ENCODE measurements at regions not wholly inside any gene's neighbourhood (a gene's known extent, or its start where the extent isn't known, plus 50 kb on each side); places are given as distances from the start of the nearest gene placed in this dataset.

DNA sequence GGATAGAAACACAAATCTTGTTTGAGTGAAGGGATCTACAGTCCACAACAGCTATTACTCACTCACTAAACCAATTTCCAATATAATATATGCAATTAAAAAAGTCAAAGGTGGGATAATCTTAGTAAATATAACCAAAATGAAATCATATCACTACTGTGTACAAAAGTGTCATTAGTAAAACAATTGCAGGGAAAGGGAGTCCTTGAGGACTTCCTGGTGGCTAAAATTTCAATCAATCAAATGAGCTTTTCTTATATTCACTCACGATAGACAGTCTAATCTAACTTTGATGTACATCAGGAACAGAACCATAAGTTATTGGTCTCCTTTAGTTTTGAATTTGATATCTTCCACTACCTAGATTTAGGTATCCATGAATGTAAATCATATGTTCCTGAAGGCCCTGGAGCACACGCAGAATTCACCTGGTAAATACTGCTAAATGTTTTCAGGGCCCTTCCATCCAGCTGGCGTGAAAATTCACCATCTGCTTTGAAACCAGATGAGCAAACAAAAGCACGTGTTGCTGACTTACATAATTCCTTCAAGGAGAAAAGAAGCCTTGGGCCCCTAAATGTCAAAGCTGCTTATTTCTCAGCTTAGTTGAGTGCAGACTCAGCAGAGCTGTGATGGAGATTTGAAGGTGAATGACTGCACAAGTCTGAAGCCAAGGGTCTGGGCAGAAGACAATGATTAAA, 159.3 kb upstream of the TMEM196 start:
- no peak for FAIRE-seq
- H3K4me2 ChIP-seq (ENCODE audit: low read depth, low read length): no peak overlapping the region
- H3K4me3 ChIP-seq (replicated peaks in 1 of 3; ENCODE audit: insufficient read depth in 1 of 3, low read depth in 2 of 3, low read length in 3 of 3): no peak overlapping the region
- WGBS (ENCODE audit: low lambda C conversion rate): 4% methylated on average over 4 of the region's 4 CpGs
- no TSS peak for BruUV-seq (replicated peaks)
- no peaks in the 10 kb centered on the region for H3K27me3 ChIP-seq (ENCODE audit: control insufficient read depth in 1 of 2, insufficient read depth in 2 of 2, low read length in 2 of 2)
- no peaks in the 10 kb centered on the region for H3K79me2 ChIP-seq (ENCODE audit: insufficient read depth, low read length)
- TF ChIP-seq ZNF607 (CRISPR knock-in tag; IDR thresholded peaks at IDR 0.05; ENCODE audit: borderline replicate concordance) (no peak), DPF2 (CRISPR knock-in tag; IDR thresholded peaks at IDR 0.05; ENCODE audit: borderline replicate concordance, low read depth) (no peak), MED13 (CRISPR knock-in tag; IDR thresholded peaks at IDR 0.05) (no peak), PHF8 (CRISPR knock-in tag; IDR thresholded peaks at IDR 0.05) (no peak), ATM (IDR thresholded peaks at IDR 0.05; ENCODE audit: borderline replicate concordance) (no peak), SOX5 (CRISPR knock-in tag; IDR thresholded peaks at IDR 0.05; ENCODE audit: borderline replicate concordance) (no peak)
- H3K9me3 ChIP-seq (ENCODE audit: low read length): peaks cover 35% of the 10 kb centered on the region
- no peaks in the 10 kb centered on the region for H3K4me1 ChIP-seq (ENCODE audit: insufficient read depth, low read length)
- H3K36me3 ChIP-seq (replicated peaks in 1 of 2; ENCODE audit: control insufficient read depth in 1 of 2, insufficient read depth in 2 of 2, low read length in 2 of 2): no peaks in the 10 kb centered on the region
- in situ Hi-C loops (cut with HindIII; ENCODE audit: extremely low pct_ligation_motif_present, low pct_unique_long_range_greater_than_20kb) (no loop called here), intact Hi-C loops (cut with micrococcal nuclease; ENCODE audit: unreplicated experiment) (no loop called here)
- CTCF ChIA-PET (ENCODE audit: low intra/inter-chr PET ratio, low total read pairs): no interaction called here
- no peaks in the 10 kb centered on the region for H4K20me1 ChIP-seq (ENCODE audit: insufficient read depth, low read length)
- POLR2A ChIA-PET: no interaction called here
- no peak overlapping the region for H3K27ac ChIP-seq (ENCODE audit: extremely low read length, insufficient read depth, low read length)
- no peak overlapping the region for H2AFZ ChIP-seq (ENCODE audit: low read length)
- no peak overlapping the region for H3K9ac ChIP-seq (ENCODE audit: insufficient read depth, low read depth, low read length)
- ATAC-seq: no peak
- no peak for DNase-seq (ENCODE audit: low spot score)

GRCh38 chr7:19930851-19931250, 157.4 kb upstream of the TMEM196 start:
- H2AFZ ChIP-seq (ENCODE audit: low read length): no peak overlapping the region
- no peak overlapping the region for H3K4me3 ChIP-seq (replicated peaks in 1 of 3; ENCODE audit: insufficient read depth in 1 of 3, low read depth in 2 of 3, low read length in 3 of 3)
- no peaks in the 10 kb centered on the region for H3K36me3 ChIP-seq (replicated peaks in 1 of 2; ENCODE audit: control insufficient read depth in 1 of 2, insufficient read depth in 2 of 2, low read length in 2 of 2)
- CTCF ChIA-PET (ENCODE audit: low intra/inter-chr PET ratio, low total read pairs): no interaction called here
- no peak overlapping the region for H3K9ac ChIP-seq (ENCODE audit: insufficient read depth, low read depth, low read length)
- no peak for ATAC-seq
- FAIRE-seq: no peak
- in situ Hi-C loops (cut with HindIII; ENCODE audit: extremely low pct_ligation_motif_present, low pct_unique_long_range_greater_than_20kb) (no loop called here), intact Hi-C loops (cut with micrococcal nuclease; ENCODE audit: unreplicated experiment) (no loop called here)
- H3K4me2 ChIP-seq (ENCODE audit: low read depth, low read length): no peak overlapping the region
- WGBS (ENCODE audit: low lambda C conversion rate): 0% methylated on average over 2 of the region's 2 CpGs
- no peak overlapping the region for H3K27ac ChIP-seq (ENCODE audit: extremely low read length, insufficient read depth, low read length)
- BruUV-seq (replicated peaks): no TSS peak
- POLR2A ChIA-PET: no interaction called here
- peaks cover 26% of the 10 kb centered on the region for H3K9me3 ChIP-seq (ENCODE audit: low read length)
- H3K79me2 ChIP-seq (ENCODE audit: insufficient read depth, low read length): no peaks in the 10 kb centered on the region
- H4K20me1 ChIP-seq (ENCODE audit: insufficient read depth, low read length): no peaks in the 10 kb centered on the region
- H3K27me3 ChIP-seq (ENCODE audit: control insufficient read depth in 1 of 2, insufficient read depth in 2 of 2, low read length in 2 of 2): no peaks in the 10 kb centered on the region
- DNase-seq (ENCODE audit: low spot score): no peak
- H3K4me1 ChIP-seq (ENCODE audit: insufficient read depth, low read length): no peaks in the 10 kb centered on the region
- TF ChIP-seq BORCS8-MEF2B (CRISPR knock-in tag; IDR thresholded peaks at IDR 0.05) (no peak), NPAS2 (CRISPR knock-in tag; IDR thresholded peaks at IDR 0.05; ENCODE audit: borderline replicate concordance) (no peak), ZBTB33 (CRISPR knock-in tag; IDR thresholded peaks at IDR 0.05) (no peak), ZNF878 (CRISPR knock-in tag; IDR thresholded peaks at IDR 0.05) (no peak), NFYB (CRISPR knock-in tag; IDR thresholded peaks at IDR 0.05) (no peak), ZNF530 (CRISPR knock-in tag; IDR thresholded peaks at IDR 0.05; ENCODE audit: low read depth) (no peak), ZBTB7A (CRISPR knock-in tag; IDR thresholded peaks at IDR 0.05) (no peak), ZNF350 (CRISPR knock-in tag; IDR thresholded peaks at IDR 0.05; ENCODE audit: borderline replicate concordance, low read depth) (no peak), KDM2A (CRISPR knock-in tag; IDR thresholded peaks at IDR 0.05; ENCODE audit: borderline replicate concordance, low read depth) (no peak), TFE3 (CRISPR knock-in tag; IDR thresholded peaks at IDR 0.05) (no peak)

Data from HepG2 (cell line).